ENCODE measurements at regions not wholly inside any gene's neighbourhood (a gene's known extent, or its start where the extent isn't known, plus 50 kb on each side); places are given as distances from the start of the nearest gene placed in this dataset.
"Not testable (repeated sequence)": the region's sequence is repeated elsewhere in the genome, so short reads cannot be mapped to it uniquely, and the experiment has no call there.

GRCh38 chr1:199522936-199523335, 504.6 kb upstream of the NR5A2 start:
- DNase-seq (ENCODE audit: low read depth) = no peak

GRCh38 chr1:199529324-199529723, 498.2 kb upstream of the NR5A2 start:
- DNase-seq (ENCODE audit: low read depth) = no peak

DNA sequence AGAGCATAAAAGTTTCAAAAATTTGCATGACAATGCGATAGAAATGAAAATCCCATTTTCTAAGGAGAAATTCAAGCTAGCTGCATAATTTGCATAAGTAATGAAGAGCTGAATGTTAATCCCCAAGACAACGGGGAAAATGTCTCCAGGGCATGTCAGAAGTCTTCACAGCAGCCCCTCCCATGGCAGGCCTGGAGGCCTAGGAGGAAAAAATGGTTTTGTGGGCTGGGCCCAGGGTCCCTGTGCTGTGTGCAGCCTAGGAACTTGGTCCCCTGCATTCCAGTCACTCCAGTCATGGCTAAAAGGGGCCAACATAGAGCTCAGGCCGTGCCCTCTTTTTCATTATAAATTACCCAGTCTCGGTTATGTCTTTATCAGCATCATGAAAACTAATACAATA, 494.1 kb upstream of the NR5A2 start:
- not testable (repeated sequence) for DNase-seq (ENCODE audit: low read depth)

- DNase-seq (ENCODE audit: low read depth) = peak; percentile 17
Measured at GRCh38 chr1:199545780-199546179, 481.7 kb upstream of the NR5A2 start.

- peak; percentile 37 for DNase-seq (ENCODE audit: low read depth)
Measured at GRCh38 chr1:199546323-199546722, 481.2 kb upstream of the NR5A2 start.

GRCh38 chr1:199549421-199549820, 478.1 kb upstream of the NR5A2 start:
- no peak for DNase-seq (ENCODE audit: low read depth)

DNA sequence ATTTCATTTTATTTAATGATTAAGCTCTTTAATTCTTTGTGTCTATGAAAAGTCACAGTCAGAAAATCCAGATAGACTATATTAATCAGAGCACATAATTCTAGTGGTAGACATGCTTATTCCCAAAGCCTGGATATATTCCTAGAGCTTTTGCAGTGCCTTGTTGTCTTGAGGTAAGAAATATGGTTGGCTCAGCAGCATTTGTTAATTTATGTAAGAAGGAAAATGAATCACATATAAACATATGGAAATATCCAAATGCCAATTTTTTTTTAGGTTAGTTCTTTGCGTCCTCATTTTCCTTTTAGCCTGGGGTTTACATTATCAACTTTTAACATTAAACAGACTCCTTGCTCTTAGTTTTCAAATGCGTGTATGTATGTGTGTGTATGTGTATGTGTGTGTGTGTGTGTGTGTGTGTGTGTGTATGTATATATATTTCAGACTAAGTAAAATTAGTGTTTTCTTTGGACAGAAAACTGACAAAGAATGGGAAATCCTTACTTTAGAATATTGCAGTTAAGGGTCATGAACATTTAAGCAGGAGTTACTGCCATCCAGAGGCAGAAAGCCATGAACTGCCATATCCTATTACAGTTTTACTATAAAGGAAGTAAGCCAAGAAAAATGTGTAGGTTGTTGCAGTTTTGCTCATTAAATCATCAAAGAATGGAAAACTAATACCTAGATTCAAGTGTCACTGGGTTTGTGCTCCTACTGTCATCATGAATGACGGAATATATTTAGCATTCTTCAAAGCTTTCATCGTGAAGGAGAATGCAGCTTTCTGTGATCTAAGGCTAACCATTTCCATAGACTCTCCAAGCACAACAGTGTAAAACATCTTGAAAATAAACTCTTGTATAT, 477.1 kb upstream of the NR5A2 start:
- DNase-seq (ENCODE audit: low read depth) = no peak

GRCh38 chr1:199551967-199552565, 475.4 kb upstream of the NR5A2 start:
- peak; percentile 60 for DNase-seq (ENCODE audit: low read depth)

DNA sequence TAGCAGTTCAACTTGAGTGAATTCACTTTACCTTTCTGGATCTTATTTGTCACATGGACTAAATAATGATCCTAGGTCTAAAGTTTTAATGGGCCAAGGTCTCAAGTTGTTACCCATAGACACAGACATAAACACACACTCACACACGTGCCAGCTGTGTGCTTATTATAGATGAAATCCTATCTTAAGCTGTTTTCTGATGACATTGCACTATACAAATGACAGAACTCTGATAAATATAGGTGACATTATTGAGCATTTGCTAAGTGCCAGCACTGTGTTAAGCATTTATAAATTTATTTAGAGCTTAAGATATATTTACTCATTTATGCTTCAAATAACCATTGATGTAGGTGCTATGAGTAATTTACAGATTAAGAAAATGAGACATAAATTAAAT, 474.4 kb upstream of the NR5A2 start:
- no peak for DNase-seq (ENCODE audit: low read depth)

- no peak for DNase-seq (ENCODE audit: low read depth)
Measured at GRCh38 chr1:199561334-199561733, 466.2 kb upstream of the NR5A2 start.

DNA sequence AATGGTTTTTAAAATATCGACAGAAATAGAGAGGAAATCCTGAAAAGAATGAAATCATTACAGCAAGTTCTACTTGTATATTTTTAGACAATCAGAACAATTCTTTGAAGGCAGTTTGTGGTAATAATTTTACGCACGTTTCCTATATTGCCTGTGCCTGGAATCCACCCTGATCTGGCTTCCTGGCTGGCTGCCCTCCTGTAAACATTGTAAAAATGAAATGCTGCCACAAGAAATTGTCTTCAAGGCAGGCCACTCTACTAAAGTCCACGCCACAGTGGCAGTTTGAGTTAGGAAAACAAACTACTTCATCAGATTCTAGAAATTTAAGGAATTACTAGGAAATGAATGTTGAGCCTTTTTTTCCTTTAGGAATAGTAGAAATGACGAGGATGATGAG, 454.5 kb upstream of the NR5A2 start:
- DNase-seq (ENCODE audit: low read depth) = no peak

DNA sequence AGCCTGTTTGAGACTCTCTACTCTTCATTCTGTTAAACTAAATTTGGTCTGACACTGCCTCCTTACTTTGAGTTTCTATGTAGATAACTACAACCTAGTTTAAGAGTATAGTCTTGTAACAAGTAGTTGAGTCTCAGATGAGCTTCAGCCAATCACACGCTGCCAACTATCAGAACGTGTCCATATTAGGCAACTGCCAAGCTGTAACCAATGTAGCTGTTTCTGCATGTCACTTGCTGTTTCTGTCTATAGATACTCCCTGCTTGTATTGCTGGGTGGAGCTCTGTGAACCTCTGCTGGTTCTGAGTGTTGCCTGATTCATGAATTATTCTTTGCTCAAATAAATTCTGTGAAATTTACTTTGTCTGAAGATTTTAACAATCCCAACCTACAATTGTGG, 452.6 kb upstream of the NR5A2 start:
- DNase-seq (ENCODE audit: low read depth) = peak; percentile 5

GRCh38 chr1:199580300-199580699, 447.2 kb upstream of the NR5A2 start:
- DNase-seq (ENCODE audit: low read depth) = no peak

DNA sequence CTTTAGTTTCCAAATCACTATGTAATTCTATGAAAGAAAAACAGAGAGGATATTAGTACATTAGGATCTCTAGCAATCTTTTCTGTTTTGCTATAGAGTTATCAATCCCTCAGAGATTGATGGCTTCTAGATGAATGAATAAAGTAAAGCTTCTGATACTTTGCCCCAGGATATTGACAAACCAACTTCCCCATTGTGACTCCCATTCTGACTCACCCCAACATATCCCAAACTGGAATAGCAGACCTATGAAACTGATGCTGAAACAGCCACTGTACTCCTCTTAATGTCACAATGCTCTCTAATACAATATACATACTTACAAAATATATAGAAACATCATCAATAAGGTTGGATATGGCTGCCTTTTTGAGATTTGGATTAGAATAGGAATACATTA, 442.1 kb upstream of the NR5A2 start:
- DNase-seq (ENCODE audit: low read depth) = peak; percentile 8

GRCh38 chr1:199590708-199591107, 436.8 kb upstream of the NR5A2 start:
- no peak for DNase-seq (ENCODE audit: low read depth)

- no peak for DNase-seq (ENCODE audit: low read depth)
Measured at GRCh38 chr1:199591468-199591867, 436.0 kb upstream of the NR5A2 start.

DNA sequence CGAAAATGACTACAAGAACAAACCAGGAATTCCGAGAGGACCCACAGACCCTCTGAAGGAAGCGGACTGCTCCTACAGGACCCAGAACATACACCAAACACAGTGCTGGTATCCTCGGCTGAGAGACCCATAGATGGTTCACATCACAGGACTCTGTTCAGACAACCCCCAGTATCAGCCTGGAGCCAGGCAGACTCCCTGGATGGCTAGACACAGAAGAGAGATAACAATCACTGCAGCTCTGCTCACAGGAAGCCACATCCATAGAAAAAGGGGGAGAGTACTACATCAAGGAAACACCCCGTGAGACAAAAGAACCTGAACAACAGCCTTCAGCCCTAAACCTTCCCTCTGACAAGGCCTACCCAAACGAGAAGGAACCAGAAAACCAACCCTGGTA, 434.0 kb upstream of the NR5A2 start:
- DNase-seq (ENCODE audit: low read depth) = no peak

DNA sequence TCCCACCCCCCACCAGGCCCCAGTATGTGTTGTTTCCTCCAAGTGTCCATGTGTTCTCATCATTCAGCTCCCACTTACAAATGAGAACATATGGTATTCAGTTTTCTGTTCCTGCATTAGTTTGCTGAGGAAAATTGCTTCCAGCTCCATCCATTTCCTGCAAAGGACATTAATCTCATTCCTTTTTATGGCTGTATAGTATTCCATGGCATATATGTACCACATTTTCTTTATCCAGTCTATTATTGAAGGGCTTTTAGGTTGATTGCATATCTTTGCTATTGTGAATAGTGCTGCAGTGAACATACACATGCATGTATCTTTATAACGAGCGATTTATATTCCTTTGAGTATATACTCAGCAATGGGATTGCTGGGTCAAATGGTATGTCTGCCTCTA, 431.1 kb upstream of the NR5A2 start:
- DNase-seq (ENCODE audit: low read depth) = not testable (repeated sequence)

DNA sequence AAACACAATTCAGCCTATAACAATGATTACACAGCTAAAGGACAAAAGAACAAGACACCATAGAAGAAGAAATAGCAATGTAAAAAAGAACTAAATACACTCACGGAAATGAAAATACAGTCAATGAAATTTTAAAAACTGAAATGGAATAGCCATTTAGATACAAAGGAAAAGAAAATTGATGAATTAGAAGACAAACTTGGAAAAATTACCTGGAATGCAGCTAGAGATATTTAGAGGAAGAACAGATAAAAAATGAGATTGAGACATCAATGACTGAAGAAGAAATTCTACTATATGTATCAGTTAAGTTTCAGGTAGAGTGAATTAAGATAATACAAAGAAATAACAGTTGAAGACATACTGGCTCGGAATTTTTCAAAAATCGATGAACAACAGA, 430.4 kb upstream of the NR5A2 start:
- no peak for DNase-seq (ENCODE audit: low read depth)

GRCh38 chr1:199608414-199608813, 419.1 kb upstream of the NR5A2 start:
- DNase-seq (ENCODE audit: low read depth) = no peak

DNA sequence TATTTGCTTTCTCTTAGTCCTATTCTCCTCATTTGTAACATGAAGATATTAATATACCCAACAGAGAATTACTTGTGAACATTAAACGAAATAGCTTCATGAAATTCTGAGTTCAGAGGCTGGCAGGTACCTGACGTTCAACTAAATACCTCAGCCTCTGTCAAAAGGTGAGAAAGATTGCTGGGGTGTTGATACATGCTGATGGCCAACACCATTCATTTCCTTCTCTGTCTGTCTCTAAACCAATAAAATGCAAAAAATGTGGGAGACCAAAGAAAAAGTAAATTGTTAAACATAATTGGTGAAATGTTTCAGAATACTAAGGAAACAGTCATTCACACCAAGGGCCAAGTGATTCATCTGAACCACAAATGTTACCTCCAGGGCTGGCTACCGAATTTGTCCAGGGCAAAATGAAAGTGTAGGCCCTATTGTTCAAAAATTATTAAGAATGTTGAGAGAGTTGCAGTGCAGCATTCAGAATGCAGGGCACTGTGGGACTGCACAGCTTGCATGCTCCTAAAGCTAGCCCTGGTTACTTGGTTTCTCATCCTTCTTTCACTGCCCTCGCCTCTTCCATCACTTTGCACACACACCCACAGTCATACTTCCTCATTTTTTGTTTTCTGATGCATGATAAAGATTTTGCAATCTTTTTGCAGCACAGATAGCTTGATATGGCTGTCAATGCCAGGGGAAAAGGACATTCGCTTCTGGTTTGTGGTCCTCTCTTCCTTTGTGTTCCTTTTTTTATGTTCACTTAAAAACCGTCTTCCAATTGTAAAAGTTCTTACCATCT, 414.3 kb upstream of the NR5A2 start:
- DNase-seq (ENCODE audit: low read depth) = peak; percentile 64

DNA sequence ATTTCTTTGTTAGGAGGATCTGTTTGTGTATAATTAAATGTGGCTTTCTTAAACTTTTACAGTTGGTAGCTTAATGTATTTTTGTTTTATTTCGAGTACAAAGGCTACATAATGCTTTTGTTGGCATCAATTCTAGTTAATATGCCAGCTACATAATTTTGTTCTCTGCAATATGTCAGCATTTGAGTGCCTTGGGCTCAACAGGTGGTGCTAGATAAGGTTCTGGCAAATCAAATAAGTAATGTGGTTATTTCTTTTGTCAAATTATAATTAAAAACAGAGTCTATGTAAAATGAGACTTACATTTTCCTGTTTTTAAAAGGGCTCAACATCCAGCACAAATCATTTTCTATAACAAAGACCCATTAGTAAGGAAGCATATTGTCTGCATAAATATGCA, 410.6 kb upstream of the NR5A2 start:
- no peak for DNase-seq (ENCODE audit: low read depth)

- DNase-seq (ENCODE audit: low read depth) = no peak
Measured at GRCh38 chr1:199619223-199619622, 408.3 kb upstream of the NR5A2 start.
